ENCODE measurements at regions not wholly inside any gene's neighbourhood (a gene's known extent, or its start where the extent isn't known, plus 50 kb on each side); places are given as distances from the start of the nearest gene placed in this dataset.

GRCh38 chr7:80028717-80029116 is 105.9 kb upstream of the GNAI1 start:
- TF ChIP-seq CTCF (IDR thresholded peaks at IDR 0.05), result no peak
- no peak for TF ChIP-seq POLR2A (IDR thresholded peaks at IDR 0.05)
- no peak for TF ChIP-seq EP300 (IDR thresholded peaks at IDR 0.05)
- no peak for TF ChIP-seq POLR2AphosphoS5 (IDR thresholded peaks at IDR 0.05)

Data from stomach (tissue), 4 donors.